ENCODE measurements at regions not wholly inside any gene's neighbourhood (a gene's known extent, or its start where the extent isn't known, plus 50 kb on each side); places are given as distances from the start of the nearest gene placed in this dataset.
"Not testable (repeated sequence)": the region's sequence is repeated elsewhere in the genome, so short reads cannot be mapped to it uniquely, and the experiment has no call there.

GRCh38 chr6:119526561-119527230, 177.1 kb upstream of the MAN1A1 start:
- FAIRE-seq, result no peak

GRCh38 chr6:119524410-119524809, 174.8 kb upstream of the MAN1A1 start:
- no peak for FAIRE-seq

GRCh38 chr6:119523556-119523955, 174.0 kb upstream of the MAN1A1 start:
- no peak for FAIRE-seq

- FAIRE-seq, result no peak
These were observed 171.7 kb upstream of the MAN1A1 start for GRCh38 chr6:119521251-119521650.

GRCh38 chr6:119517428-119517827, 167.9 kb upstream of the MAN1A1 start:
- no peak for FAIRE-seq

GRCh38 chr6:119514345-119514744, 164.8 kb upstream of the MAN1A1 start:
- no peak for FAIRE-seq

GRCh38 chr6:119511024-119511423, 161.5 kb upstream of the MAN1A1 start:
- FAIRE-seq, result no peak

GRCh38 chr6:119510246-119510645, 160.7 kb upstream of the MAN1A1 start:
- FAIRE-seq, result no peak

GRCh38 chr6:119506631-119507174, 157.1 kb upstream of the MAN1A1 start:
- no peak for FAIRE-seq

GRCh38 chr6:119501798-119502483, 152.4 kb upstream of the MAN1A1 start:
- no peak for FAIRE-seq

GRCh38 chr6:119499797-119500196, 150.2 kb upstream of the MAN1A1 start:
- FAIRE-seq, result no peak

GRCh38 chr6:119497988-119498727, 148.6 kb upstream of the MAN1A1 start:
- no peak for FAIRE-seq

GRCh38 chr6:119495230-119495683, 145.7 kb upstream of the MAN1A1 start:
- no peak for FAIRE-seq

GRCh38 chr6:119493980-119494379, 144.4 kb upstream of the MAN1A1 start:
- FAIRE-seq, result no peak

- FAIRE-seq, result not testable (repeated sequence)
These were observed 141.6 kb upstream of the MAN1A1 start for GRCh38 chr6:119491112-119491511.

- not testable (repeated sequence) for FAIRE-seq
These were observed 140.5 kb upstream of the MAN1A1 start for GRCh38 chr6:119490050-119490449.

- no peak for FAIRE-seq
These were observed 135.0 kb upstream of the MAN1A1 start for GRCh38 chr6:119484598-119484997.

- FAIRE-seq, result no peak
These were observed 134.3 kb upstream of the MAN1A1 start for GRCh38 chr6:119483908-119484307.

GRCh38 chr6:119482850-119483285, 133.3 kb upstream of the MAN1A1 start:
- no peak for FAIRE-seq

- no peak for FAIRE-seq
These were observed 132.4 kb upstream of the MAN1A1 start for GRCh38 chr6:119481976-119482375.

GRCh38 chr6:119480961-119481497, 131.5 kb upstream of the MAN1A1 start:
- no peak for FAIRE-seq

GRCh38 chr6:119479860-119480655, 130.5 kb upstream of the MAN1A1 start:
- FAIRE-seq, result no peak
